ENCODE measurements at regions not wholly inside any gene's neighbourhood (a gene's known extent, or its start where the extent isn't known, plus 50 kb on each side); places are given as distances from the start of the nearest gene placed in this dataset.
"Not testable (repeated sequence)": the region's sequence is repeated elsewhere in the genome, so short reads cannot be mapped to it uniquely, and the experiment has no call there.

DNA sequence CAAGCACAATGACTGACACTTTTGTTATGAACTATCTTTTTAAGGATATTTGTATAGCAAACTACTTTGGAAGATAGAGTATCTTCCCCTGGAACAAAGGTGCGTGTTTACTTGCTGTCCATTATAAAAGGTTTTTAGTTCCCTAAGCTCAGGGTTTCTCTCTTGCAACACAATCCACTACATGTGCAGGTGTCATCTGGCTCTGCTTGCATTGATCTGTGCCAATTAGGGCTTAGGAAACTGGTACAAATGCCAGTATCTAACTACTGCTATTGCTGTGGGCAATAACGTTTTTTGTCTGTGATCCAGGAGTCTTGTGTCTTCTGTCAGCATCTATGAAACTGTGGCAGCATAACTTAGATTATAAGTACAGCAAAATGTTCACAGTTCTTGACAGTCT is 68.3 kb upstream of the ABCD3 start:
- no peaks in the 10 kb centered on the region for H3K9me2 ChIP-seq (replicated peaks; ENCODE audit: insufficient read depth, low read length)
- no peaks in the 10 kb centered on the region for H3K9me3 ChIP-seq (ENCODE audit: insufficient read depth, low read length)
- no peaks in the 10 kb centered on the region for H4K20me1 ChIP-seq (ENCODE audit: low read depth, low read length)
- no peaks in the 10 kb centered on the region for H3K36me3 ChIP-seq (ENCODE audit: low read length)
- H3K4me3 ChIP-seq (ENCODE audit: insufficient read depth, low read length, poor library complexity, severe bottlenecking): no peak overlapping the region
- H3F3A ChIP-seq (ENCODE audit: insufficient read depth): no peaks in the 10 kb centered on the region
- H3K27ac ChIP-seq (ENCODE audit: low read depth, low read length): no peak overlapping the region
- H3K9ac ChIP-seq (ENCODE audit: low read length): no peak overlapping the region
- H3K79me2 ChIP-seq (ENCODE audit: insufficient read depth, low read length): no peaks in the 10 kb centered on the region
- no peaks in the 10 kb centered on the region for H3K27me3 ChIP-seq (ENCODE audit: low read length)
- H3K4me2 ChIP-seq (ENCODE audit: low read depth, low read length, poor library complexity, severe bottlenecking): no peak overlapping the region
- TF ChIP-seq, protein P1, sequence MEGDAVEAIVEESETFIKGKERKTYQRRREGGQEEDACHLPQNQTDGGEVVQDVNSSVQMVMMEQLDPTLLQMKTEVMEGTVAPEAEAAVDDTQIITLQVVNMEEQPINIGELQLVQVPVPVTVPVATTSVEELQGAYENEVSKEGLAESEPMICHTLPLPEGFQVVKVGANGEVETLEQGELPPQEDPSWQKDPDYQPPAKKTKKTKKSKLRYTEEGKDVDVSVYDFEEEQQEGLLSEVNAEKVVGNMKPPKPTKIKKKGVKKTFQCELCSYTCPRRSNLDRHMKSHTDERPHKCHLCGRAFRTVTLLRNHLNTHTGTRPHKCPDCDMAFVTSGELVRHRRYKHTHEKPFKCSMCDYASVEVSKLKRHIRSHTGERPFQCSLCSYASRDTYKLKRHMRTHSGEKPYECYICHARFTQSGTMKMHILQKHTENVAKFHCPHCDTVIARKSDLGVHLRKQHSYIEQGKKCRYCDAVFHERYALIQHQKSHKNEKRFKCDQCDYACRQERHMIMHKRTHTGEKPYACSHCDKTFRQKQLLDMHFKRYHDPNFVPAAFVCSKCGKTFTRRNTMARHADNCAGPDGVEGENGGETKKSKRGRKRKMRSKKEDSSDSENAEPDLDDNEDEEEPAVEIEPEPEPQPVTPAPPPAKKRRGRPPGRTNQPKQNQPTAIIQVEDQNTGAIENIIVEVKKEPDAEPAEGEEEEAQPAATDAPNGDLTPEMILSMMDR (IDR thresholded peaks at IDR 0.05; ENCODE audit: insufficient read depth, low read length, poor library complexity, severe bottlenecking): no peak
- no peak for TF ChIP-seq EZH2phosphoT487 (conservative IDR thresholded peaks at IDR 0.05; ENCODE audit: low read length)
- no peak overlapping the region for H2AFZ ChIP-seq (ENCODE audit: low read depth, low read length, severe bottlenecking)

DNA sequence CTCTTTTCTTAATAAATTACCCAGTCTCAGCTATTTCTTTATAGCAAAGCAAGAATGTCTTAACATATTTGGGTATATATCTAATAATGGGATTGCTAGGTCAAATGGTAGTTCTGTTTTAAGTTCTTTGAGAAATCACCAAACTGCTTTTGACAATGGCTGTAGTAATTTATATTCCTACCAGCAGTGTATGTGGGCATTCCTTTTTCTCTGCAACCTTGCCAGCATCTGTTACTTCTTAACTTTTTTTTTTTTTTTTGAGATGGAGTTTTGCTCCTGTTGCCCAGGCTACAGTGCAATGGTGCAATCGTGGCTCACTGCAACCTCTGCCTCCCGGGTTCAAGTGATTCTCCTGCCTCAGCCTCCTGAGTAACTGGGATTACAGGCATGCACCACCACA is 69.8 kb upstream of the ABCD3 start:
- H3K27me3 ChIP-seq (ENCODE audit: low read length); H3K9ac ChIP-seq (ENCODE audit: low read length); H3K9me2 ChIP-seq (replicated peaks; ENCODE audit: insufficient read depth, low read length); H3K27ac ChIP-seq (ENCODE audit: low read depth, low read length); H3K4me2 ChIP-seq (ENCODE audit: low read depth, low read length, poor library complexity, severe bottlenecking); H3F3A ChIP-seq (ENCODE audit: insufficient read depth); H2AFZ ChIP-seq (ENCODE audit: low read depth, low read length, severe bottlenecking); H3K36me3 ChIP-seq (ENCODE audit: low read length); H3K9me3 ChIP-seq (ENCODE audit: insufficient read depth, low read length); H3K4me3 ChIP-seq (ENCODE audit: insufficient read depth, low read length, poor library complexity, severe bottlenecking); H3K79me2 ChIP-seq (ENCODE audit: insufficient read depth, low read length); H4K20me1 ChIP-seq (ENCODE audit: low read depth, low read length): not testable (repeated sequence)

DNA sequence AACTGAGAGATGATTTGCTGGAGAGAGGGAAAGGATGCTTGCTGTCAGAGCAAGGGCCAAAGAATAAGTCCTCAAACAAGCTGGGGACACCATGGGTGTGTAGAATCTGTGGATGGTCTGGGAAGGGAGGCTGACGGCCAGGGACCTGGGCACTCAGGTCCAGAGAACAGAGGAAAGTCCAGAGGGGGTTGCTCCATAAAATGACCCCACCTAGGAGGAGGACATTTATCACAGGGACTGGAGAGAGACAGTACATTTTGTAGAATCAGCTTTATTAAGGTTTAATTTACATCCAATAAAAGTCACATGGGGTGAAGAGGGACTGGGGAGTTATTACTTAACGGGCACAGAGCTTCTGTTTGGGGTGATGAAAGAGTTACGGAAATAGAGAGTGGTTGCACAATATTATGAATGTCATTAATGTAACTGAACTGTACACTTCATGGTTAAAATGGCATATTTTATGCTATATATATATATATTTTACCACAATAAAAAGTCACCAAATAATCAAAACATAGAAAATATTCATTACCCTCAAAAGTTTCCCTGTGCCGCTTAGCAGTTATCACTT is 73.0 kb upstream of the ABCD3 start:
- H3K27ac ChIP-seq (ENCODE audit: low read depth, low read length): no peak overlapping the region
- no peaks in the 10 kb centered on the region for H3K27me3 ChIP-seq (ENCODE audit: low read length)
- H3K4me2 ChIP-seq (ENCODE audit: low read depth, low read length, poor library complexity, severe bottlenecking): no peak overlapping the region
- no peak overlapping the region for H3K4me3 ChIP-seq (ENCODE audit: insufficient read depth, low read length, poor library complexity, severe bottlenecking)
- H4K20me1 ChIP-seq (ENCODE audit: low read depth, low read length): no peaks in the 10 kb centered on the region
- no peaks in the 10 kb centered on the region for H3K79me2 ChIP-seq (ENCODE audit: insufficient read depth, low read length)
- TF ChIP-seq EZH2phosphoT487 (conservative IDR thresholded peaks at IDR 0.05; ENCODE audit: low read length): no peak
- TF ChIP-seq, protein P1 (IDR thresholded peaks at IDR 0.05; ENCODE audit: insufficient read depth, low read length, poor library complexity, severe bottlenecking): no peak
- H3K9ac ChIP-seq (ENCODE audit: low read length): no peak overlapping the region
- no peaks in the 10 kb centered on the region for H3K9me3 ChIP-seq (ENCODE audit: insufficient read depth, low read length)
- no peaks in the 10 kb centered on the region for H3K36me3 ChIP-seq (ENCODE audit: low read length)
- H2AFZ ChIP-seq (ENCODE audit: low read depth, low read length, severe bottlenecking): no peak overlapping the region
- no peaks in the 10 kb centered on the region for H3F3A ChIP-seq (ENCODE audit: insufficient read depth)
- no peaks in the 10 kb centered on the region for H3K9me2 ChIP-seq (replicated peaks; ENCODE audit: insufficient read depth, low read length)

DNA sequence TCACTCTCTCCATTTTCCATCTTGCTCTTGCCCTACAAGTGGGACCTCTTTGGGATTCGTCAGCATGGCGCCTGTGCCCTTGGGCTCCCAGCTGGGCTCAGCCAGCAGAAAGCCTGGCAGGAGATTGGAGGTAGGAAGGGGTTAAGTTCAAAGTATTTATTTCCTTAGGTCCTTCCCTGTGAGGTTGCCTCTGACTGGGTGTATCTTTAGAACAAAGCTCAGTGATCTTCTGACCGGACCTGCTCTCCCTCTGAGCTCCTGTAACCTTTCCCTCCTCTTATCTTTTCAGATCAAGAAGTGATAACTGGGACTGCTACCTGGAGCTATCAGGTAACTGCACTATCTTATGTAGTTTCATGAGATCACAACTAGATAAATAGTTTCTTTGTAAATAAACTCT is 75.8 kb upstream of the ABCD3 start:
- Histone ChIP-seq H3K27ac (ENCODE audit: low read depth, low read length) (no peak overlapping the region), H4K20me1 (ENCODE audit: low read depth, low read length) (no peaks in the 10 kb centered on the region), H3F3A (ENCODE audit: insufficient read depth) (no peaks in the 10 kb centered on the region), H2AFZ (ENCODE audit: low read depth, low read length, severe bottlenecking) (no peak overlapping the region), H3K9ac (ENCODE audit: low read length) (no peak overlapping the region), H3K27me3 (ENCODE audit: low read length) (no peaks in the 10 kb centered on the region), H3K4me3 (ENCODE audit: insufficient read depth, low read length, poor library complexity, severe bottlenecking) (no peak overlapping the region), H3K79me2 (ENCODE audit: insufficient read depth, low read length) (no peaks in the 10 kb centered on the region), H3K9me3 (ENCODE audit: insufficient read depth, low read length) (no peaks in the 10 kb centered on the region), H3K9me2 (replicated peaks; ENCODE audit: insufficient read depth, low read length) (no peaks in the 10 kb centered on the region), H3K36me3 (ENCODE audit: low read length) (no peaks in the 10 kb centered on the region), H3K4me2 (ENCODE audit: low read depth, low read length, poor library complexity, severe bottlenecking) (no peak overlapping the region)
- no peak for TF ChIP-seq EZH2phosphoT487 (conservative IDR thresholded peaks at IDR 0.05; ENCODE audit: low read length)
- TF ChIP-seq, protein P1 (IDR thresholded peaks at IDR 0.05; ENCODE audit: insufficient read depth, low read length, poor library complexity, severe bottlenecking): no peak
